ENCODE measurements at regions not wholly inside any gene's neighbourhood (a gene's known extent, or its start where the extent isn't known, plus 50 kb on each side); places are given as distances from the start of the nearest gene placed in this dataset.

GRCh38 chr5:125750861-125751186, 672.4 kb upstream of the GRAMD2B start:
- DNase-seq (ENCODE audit: low spot score), result no peak

GRCh38 chr5:125756456-125756855, 666.8 kb upstream of the GRAMD2B start:
- no peak for DNase-seq (ENCODE audit: low spot score)

GRCh38 chr5:125766706-125767105, 656.5 kb upstream of the GRAMD2B start:
- no peak for DNase-seq (ENCODE audit: low spot score)

GRCh38 chr5:125775896-125776295, 647.3 kb upstream of the GRAMD2B start:
- DNase-seq (ENCODE audit: low spot score), result no peak

GRCh38 chr5:125776656-125777139, 646.5 kb upstream of the GRAMD2B start:
- DNase-seq (ENCODE audit: low spot score), result no peak

- DNase-seq (ENCODE audit: low spot score), result no peak
Measured at GRCh38 chr5:125778791-125779190, 644.4 kb upstream of the GRAMD2B start.

GRCh38 chr5:125785407-125785806, 637.8 kb upstream of the GRAMD2B start:
- no peak for DNase-seq (ENCODE audit: low spot score)

GRCh38 chr5:125786021-125786420, 637.2 kb upstream of the GRAMD2B start:
- no peak for DNase-seq (ENCODE audit: low spot score)

GRCh38 chr5:125793470-125793869, 629.7 kb upstream of the GRAMD2B start:
- DNase-seq (ENCODE audit: low spot score), result no peak

GRCh38 chr5:125794922-125795321, 628.3 kb upstream of the GRAMD2B start:
- DNase-seq (ENCODE audit: low spot score), result no peak

GRCh38 chr5:125798307-125798706, 624.9 kb upstream of the GRAMD2B start:
- no peak for DNase-seq (ENCODE audit: low spot score)

- no peak for DNase-seq (ENCODE audit: low spot score)
Measured at GRCh38 chr5:125812651-125813050, 610.6 kb upstream of the GRAMD2B start.

- no peak for DNase-seq (ENCODE audit: low spot score)
Measured at GRCh38 chr5:125813221-125813974, 609.8 kb upstream of the GRAMD2B start.

GRCh38 chr5:125814119-125814518, 609.1 kb upstream of the GRAMD2B start:
- no peak for DNase-seq (ENCODE audit: low spot score)

GRCh38 chr5:125823572-125823971, 599.6 kb upstream of the GRAMD2B start:
- DNase-seq (ENCODE audit: low spot score), result no peak

GRCh38 chr5:125826214-125826613, 597.0 kb upstream of the GRAMD2B start:
- no peak for DNase-seq (ENCODE audit: low spot score)

- no peak for DNase-seq (ENCODE audit: low spot score)
Measured at GRCh38 chr5:125829349-125829748, 593.9 kb upstream of the GRAMD2B start.

GRCh38 chr5:125833398-125833797, 589.8 kb upstream of the GRAMD2B start:
- no peak for DNase-seq (ENCODE audit: low spot score)

GRCh38 chr5:125834438-125835115, 588.6 kb upstream of the GRAMD2B start:
- no peak for DNase-seq (ENCODE audit: low spot score)

GRCh38 chr5:125835293-125836172, 587.7 kb upstream of the GRAMD2B start:
- no peak for DNase-seq (ENCODE audit: low spot score)

- DNase-seq (ENCODE audit: low spot score), result no peak
Measured at GRCh38 chr5:125836256-125836655, 587.0 kb upstream of the GRAMD2B start.

GRCh38 chr5:125837866-125838265, 585.3 kb upstream of the GRAMD2B start:
- no peak for DNase-seq (ENCODE audit: low spot score)

- no peak for DNase-seq (ENCODE audit: low spot score)
Measured at GRCh38 chr5:125847561-125847960, 575.6 kb upstream of the GRAMD2B start.
